ENCODE measurements at regions not wholly inside any gene's neighbourhood (a gene's known extent, or its start where the extent isn't known, plus 50 kb on each side); places are given as distances from the start of the nearest gene placed in this dataset.

- TF ChIP-seq, protein P1, sequence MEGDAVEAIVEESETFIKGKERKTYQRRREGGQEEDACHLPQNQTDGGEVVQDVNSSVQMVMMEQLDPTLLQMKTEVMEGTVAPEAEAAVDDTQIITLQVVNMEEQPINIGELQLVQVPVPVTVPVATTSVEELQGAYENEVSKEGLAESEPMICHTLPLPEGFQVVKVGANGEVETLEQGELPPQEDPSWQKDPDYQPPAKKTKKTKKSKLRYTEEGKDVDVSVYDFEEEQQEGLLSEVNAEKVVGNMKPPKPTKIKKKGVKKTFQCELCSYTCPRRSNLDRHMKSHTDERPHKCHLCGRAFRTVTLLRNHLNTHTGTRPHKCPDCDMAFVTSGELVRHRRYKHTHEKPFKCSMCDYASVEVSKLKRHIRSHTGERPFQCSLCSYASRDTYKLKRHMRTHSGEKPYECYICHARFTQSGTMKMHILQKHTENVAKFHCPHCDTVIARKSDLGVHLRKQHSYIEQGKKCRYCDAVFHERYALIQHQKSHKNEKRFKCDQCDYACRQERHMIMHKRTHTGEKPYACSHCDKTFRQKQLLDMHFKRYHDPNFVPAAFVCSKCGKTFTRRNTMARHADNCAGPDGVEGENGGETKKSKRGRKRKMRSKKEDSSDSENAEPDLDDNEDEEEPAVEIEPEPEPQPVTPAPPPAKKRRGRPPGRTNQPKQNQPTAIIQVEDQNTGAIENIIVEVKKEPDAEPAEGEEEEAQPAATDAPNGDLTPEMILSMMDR (IDR thresholded peaks at IDR 0.05; ENCODE audit: low read depth, low read length, poor library complexity, severe bottlenecking) = no peak
- TF ChIP-seq EZH2phosphoT487 (IDR thresholded peaks at IDR 0.05; ENCODE audit: borderline replicate concordance, low read length) = no peak
These were observed 431.8 kb downstream of the CD83 start for GRCh38 chr6:14549304-14549770.
